Dedifferentiated amniotic fluid mesenchymal stem cell (primary cell): ENCODE measurements at regions not wholly inside any gene's neighbourhood (a gene's known extent, or its start where the extent isn't known, plus 50 kb on each side); places are given as distances from the start of the nearest gene placed in this dataset.

Source experiments
- DNase-seq: peaks from one replicate; pipeline ENCODE4 v3.0.0-alpha.2; 2016; ENCODE audit errors: extremely low spot score

DNA sequence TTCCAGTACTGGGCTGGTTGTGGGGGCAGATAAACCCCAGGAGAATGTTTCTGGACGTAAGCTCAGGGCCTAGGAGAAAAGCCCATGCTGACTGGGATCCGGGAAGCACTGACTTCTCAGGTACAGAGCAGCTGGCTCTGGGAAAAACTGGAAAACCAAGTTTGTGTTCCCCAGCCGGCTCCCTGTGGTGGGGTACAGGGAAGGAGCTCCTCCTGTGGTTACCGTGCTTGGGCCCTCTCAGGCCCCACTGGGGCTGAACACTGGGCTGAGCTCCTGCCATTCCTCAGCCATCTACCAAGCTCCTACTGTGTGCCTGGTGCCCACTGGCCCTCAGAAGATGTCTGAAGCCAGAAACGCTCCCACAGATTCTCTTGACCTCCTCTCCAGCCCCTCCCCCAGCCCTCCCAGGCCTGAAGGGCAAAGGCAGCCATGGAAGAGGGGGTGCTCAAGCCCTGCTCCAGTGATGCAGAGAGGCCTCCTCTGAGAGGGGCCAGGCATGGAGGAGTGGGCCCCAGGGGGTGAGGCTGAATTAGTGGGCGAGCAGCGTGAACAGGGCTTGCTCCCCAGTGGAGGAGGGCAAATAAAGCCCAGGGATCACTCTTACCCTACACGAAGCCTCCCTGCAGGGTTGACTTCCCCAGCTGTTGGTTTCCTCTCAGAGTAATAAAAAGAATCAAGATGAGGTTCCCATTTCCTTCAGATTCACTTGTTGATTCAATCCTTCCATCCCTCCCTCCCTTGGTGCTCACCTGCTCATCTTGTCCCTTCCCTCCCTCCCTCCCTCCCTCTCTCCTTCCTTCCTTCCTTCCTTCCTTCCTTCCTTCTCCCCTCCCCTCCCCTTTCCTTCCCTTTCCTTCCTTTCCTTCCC lies 100.0 kb downstream of the VEGFA start:
- no peak for DNase-seq

DNA sequence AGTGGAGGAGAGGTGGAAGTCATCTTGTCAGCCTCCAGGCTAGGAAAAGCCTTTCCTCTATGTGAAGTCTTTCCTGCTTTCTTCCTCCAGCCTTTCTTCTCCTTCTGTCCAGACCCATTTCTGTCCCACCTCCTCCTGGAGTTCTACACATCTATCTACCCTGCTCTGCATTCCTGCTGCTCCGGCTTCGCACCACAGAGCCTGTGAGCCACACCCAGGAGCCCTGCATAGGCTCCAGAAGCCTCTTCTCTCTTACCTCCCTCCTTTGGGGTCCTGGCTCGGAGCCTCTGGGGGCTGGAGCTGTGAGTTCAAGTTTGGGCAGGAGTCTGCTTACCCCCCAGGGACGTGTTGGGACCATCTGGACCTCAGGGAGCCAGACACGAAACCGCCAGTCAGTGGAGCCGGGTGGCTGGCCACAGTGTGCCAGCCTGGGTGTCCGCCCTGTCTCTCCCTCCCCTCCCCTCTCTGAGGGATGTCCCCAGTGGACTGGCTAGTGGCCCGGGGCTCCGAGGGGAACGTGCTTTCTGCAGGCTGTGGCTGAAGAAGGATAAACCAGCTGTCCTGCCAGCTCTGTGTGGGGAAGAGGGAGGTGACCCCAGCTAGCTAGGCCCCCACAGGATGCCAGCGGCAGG lies 99.2 kb downstream of the VEGFA start:
- no peak for DNase-seq

DNA sequence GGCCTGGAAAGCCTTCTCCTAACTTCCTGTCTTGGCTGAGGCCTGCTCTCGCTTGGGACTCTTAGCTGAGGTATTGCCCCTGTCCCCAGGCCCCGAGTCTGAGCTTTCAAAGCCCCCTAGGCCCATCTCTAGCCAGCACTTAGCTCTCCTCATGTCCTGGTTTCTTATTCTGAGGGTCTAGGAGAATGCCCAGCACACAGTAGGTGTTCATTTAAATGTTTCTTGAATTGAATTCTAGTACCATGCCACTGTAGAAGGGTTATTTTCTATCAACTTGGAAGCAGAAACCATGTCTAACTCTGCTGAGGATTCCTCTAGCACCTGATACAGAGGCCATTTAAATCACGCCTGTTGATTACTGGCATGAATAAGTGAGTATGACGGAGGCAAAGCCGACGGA lies 98.5 kb downstream of the VEGFA start:
- no peak for DNase-seq

- DNase-seq: no peak
These were observed 98.0 kb downstream of the VEGFA start for GRCh38 chr6:43867996-43868395.

DNA sequence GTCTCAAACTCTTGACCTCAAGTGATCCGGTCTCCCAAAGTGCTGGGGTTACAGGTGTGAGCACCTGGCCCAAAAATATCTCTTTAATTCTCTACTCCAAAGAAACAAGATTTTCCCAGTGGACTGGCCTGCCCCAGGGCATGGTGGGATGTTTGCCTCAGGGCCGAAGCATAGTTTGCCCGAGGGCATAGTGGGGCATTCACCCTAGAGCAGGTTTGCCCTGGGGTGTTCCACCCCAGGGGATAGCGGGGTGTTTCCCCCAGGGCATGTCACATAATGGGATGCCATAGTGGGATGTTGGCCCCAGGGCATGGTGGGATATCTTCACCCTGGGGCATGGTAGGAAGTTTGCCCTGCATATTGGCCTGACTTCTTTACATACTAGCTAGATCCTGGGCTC lies 97.2 kb downstream of the VEGFA start:
- no peak for DNase-seq

GRCh38 chr6:43865932-43866645 lies 96.1 kb downstream of the VEGFA start:
- DNase-seq: no peak

DNA sequence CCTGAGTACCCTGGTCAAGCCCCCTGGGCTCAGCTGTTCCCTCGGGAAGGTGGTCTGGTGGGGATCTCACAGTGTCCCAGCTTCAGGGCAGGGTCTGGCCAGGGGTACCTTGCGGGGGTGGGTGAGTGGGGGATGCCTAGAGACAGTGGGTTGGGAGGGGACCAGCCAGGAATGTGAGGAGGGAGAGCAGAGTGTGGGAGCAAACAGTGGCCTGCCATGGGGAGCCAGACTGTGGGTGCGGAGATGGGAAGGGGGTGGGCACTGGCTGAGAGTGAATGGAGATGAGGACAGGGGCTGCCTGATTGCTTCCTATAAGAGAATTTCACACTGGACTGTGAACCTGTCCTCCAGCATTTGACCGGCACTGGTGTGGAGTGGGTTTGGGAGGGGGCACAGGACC lies 95.1 kb downstream of the VEGFA start:
- DNase-seq: no peak

DNA sequence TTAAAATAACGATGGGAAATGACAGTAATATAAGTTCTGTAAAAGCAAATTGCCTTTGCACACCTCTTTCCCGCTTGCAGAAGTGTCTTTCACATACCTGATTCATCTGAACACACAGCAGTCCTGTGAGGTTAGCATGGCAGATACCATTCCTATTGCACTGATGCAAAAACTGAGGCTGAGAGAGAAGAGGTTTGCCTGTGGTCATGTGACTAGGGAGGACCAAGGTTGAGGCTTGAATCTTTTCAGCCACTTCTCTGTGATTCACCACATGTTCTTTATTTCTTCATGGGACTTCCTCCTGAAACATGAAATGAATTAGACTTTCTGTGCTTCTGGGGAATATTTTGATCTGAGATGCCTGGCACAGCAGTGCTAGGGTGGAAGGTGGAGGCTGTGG lies 92.9 kb downstream of the VEGFA start:
- DNase-seq: no peak

GRCh38 chr6:43861212-43861894 lies 91.3 kb downstream of the VEGFA start:
- no peak for DNase-seq

DNA sequence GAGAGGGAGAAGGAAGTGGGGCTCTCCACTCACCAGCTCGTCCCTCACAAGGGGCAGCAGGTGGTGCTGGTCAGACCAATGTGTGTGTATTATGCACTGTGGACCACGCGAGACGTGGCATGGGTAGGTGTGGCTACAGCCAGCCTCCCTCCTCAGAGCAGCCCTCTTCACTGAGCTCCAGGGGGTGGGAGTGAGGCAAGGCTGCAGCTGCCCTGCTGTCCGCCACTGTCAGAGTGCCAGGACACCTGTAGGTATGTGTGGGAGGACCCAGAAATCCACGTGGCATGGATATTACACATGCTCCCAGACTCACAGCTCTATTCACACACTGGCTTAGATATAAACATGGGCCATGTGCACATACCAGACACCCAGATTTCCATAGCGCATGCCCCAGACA lies 90.3 kb downstream of the VEGFA start:
- DNase-seq: no peak

DNA sequence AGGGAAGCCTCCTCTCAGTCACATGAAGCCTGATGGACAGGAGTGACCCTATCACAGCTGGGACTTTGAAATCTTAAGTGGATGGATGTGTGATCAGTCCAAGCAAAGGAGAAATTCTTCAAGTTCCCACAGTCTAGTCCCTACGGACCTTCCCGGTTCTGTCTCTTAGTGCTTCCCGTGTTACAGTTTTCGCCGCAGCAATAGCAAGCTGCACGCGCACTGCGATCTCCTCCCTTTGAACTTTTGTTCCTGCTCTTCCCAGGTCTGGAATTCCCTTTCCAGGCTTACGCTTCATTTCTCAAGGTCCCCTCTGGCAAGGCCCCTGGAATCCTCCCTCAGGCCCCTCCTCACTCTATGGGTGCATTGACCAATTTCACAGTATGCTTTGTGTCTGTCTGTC lies 89.2 kb downstream of the VEGFA start:
- DNase-seq: no peak

DNA sequence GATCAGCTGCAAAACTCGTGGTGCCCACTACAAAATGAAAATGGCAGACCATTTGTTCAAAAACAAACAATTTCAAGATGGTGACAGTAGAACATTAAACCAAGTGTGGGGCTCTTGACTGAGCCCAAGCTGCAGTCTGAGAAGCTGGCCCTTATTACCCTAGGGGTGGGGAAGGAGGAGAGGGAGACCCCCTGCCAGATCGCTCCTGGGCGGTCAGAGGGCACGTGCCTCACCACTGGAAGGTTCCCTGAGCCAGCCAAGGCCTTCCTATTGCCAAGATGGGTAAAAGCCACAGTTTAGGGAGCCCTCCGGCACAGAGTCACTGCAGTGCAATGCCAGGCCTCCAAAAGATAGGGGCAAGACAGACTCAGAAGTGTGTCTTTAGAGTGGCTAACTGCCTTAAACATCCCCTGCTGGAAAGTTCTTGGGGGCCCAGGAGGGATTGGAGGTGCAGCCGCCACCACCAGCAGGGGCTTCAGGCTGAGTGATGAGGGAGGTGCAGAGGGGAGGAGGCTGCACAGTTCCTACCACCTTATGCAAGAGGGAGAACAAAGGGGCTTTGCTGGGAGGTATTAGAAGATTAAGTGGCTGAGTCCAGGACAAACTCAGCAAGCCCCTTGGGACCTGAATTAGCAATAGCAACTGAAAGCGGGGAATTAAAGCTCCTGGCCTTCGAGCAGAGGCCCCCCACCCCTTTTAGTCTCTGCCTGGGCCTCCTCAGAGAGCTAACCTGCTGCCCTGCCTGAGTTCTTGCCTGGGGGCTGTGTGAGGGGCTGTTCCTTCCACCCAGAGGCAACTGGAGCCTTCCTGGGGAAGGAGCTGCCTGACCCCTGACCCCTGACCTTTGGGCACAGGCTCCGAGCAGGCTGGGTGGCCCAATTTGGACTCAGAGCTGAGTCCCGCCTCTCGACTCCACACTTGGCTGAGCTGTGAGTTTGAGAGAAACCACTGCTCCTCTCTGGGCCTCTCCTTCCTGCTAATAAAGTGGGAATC lies 88.4 kb downstream of the VEGFA start:
- no peak for DNase-seq

GRCh38 chr6:43856005-43856765 lies 86.2 kb downstream of the VEGFA start:
- no peak for DNase-seq

DNA sequence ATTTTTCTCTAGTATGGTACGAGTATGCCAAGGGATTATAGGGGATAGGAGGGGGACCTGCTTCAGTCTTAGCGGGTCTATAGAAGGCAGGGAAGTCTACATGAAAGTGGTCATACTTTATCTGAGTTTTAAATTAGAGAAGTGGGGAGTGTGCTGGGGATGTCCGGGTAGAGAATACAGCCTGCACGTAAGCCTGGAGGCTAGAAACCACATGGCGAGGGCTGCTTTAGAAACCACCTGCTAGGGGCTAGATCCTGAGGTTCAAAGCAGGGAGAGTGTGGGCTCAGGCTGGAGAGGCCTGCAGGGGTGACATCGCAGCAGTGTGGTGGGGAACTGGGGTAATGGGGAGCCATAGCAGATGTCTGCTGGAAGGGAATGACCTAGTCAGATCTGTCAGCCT lies 85.2 kb downstream of the VEGFA start:
- DNase-seq: no peak

GRCh38 chr6:43853066-43853650 lies 83.1 kb downstream of the VEGFA start:
- DNase-seq: no peak

- DNase-seq: no peak
These were observed 82.4 kb downstream of the VEGFA start for GRCh38 chr6:43852350-43852864.

- peak; percentile 73 for DNase-seq
These were observed 81.3 kb downstream of the VEGFA start for GRCh38 chr6:43851204-43851865.

DNA sequence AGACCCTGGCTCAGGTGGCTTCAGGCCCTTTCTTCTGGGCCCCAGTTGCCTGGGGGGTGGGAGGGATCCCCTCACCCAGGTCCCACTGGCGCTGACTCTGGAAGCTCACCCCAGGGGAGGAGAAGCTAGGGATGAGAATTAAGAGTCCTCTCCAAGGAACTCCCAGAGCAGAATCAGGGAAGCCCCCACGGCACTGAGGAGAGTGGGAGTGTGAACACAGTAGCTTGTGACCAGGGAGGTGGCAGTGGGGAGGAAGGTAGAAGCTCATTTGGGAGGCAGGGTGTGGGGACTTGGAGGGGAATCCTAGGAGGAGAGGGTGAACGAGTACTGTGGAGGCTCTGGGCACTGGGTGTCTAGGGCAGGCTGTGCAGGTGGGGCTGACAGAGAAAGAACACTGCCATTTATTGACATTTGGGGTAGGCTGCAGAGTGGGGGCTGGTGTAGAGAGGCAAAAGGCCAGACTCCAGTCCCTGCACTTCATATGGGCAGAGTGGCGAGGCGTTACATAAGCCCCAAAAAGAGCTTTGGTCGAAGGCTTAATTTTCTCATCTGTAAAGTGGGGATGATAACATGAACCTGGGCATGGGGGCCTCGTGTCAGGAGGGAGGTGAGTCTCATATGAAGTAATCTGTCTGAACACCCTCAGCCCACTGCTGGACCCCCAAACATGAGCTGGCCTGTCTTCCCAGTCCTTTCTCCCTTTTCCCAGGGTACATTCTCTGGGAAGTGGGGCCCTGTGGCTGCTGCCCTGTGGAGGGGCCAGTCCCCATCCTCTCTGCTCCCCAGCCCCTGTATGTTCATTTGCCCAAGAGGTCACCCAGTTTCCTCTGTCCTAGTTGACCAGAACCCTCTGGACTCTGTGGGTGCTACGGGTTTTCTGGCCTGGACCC lies 80.5 kb downstream of the VEGFA start:
- no peak for DNase-seq
